ENCODE measurements at regions not wholly inside any gene's neighbourhood (a gene's known extent, or its start where the extent isn't known, plus 50 kb on each side); places are given as distances from the start of the nearest gene placed in this dataset.

GRCh38 chr1:10897321-10897980 is 101.0 kb upstream of the CASZ1 start:
- Histone ChIP-seq H3K9me3 (no peaks in the 10 kb centered on the region), H3K4me3 (no peak overlapping the region), H3K27me3 (peaks cover 0 to 4% of the 10 kb centered on the region in 2 donors), H3K4me1 (no peaks in the 10 kb centered on the region), H3K27ac (no peak overlapping the region), H3K36me3 (no peaks in the 10 kb centered on the region)
- DNase-seq, result no peak
- intact Hi-C loops (cut with DNase I; ENCODE audit: low total_unique reads), result no loop called here
- TF ChIP-seq, protein P1, sequence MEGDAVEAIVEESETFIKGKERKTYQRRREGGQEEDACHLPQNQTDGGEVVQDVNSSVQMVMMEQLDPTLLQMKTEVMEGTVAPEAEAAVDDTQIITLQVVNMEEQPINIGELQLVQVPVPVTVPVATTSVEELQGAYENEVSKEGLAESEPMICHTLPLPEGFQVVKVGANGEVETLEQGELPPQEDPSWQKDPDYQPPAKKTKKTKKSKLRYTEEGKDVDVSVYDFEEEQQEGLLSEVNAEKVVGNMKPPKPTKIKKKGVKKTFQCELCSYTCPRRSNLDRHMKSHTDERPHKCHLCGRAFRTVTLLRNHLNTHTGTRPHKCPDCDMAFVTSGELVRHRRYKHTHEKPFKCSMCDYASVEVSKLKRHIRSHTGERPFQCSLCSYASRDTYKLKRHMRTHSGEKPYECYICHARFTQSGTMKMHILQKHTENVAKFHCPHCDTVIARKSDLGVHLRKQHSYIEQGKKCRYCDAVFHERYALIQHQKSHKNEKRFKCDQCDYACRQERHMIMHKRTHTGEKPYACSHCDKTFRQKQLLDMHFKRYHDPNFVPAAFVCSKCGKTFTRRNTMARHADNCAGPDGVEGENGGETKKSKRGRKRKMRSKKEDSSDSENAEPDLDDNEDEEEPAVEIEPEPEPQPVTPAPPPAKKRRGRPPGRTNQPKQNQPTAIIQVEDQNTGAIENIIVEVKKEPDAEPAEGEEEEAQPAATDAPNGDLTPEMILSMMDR (IDR thresholded peaks at IDR 0.05), result no peak
- TF ChIP-seq POLR2A (IDR thresholded peaks at IDR 0.05), result no peak

DNA sequence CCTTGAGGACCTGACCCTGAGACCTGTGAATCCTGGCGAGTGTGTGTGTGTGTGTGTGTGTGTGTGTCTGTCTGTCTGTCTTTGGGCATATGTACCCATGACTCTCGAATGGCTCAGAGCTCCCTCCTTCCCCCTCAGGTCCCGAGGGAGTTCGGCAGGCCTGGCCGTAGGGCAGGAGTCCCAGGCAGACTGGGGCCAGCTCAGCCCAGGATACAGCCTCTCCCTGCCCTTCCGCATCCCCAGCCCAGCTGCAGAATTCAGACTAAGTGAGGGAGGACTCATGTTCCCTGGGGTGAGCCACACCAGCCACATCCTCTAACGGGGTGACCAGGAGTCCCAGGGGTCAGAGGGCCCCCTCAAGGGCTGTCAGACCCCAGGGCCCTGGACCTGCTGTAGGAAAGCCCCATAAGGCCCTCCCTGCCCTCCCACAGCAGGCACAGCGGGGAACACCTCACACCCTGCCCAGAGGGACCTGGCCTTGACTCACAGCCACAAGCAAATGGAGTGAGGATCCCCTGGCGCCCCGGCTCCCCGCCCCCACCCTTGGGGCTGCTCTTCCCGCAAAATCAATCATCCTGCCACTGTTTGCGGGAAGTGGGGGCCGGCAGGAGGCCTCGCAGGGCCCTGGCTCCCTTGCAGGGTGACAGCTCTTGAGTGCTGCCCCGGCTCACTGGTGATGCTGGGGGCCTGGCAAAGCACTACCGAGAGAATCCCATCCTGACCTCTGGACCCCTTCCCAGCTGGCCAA is 101.7 kb upstream of the CASZ1 start:
- intact Hi-C loops (cut with DNase I; ENCODE audit: low total_unique reads), result no loop called here
- Histone ChIP-seq H3K27ac (no peak overlapping the region), H3K27me3 (peaks cover 0 to 4% of the 10 kb centered on the region in 2 donors), H3K4me1 (no peaks in the 10 kb centered on the region), H3K36me3 (no peaks in the 10 kb centered on the region), H3K9me3 (no peaks in the 10 kb centered on the region), H3K4me3 (no peak overlapping the region)
- DNase-seq, result no peak
- no peak for TF ChIP-seq POLR2A (IDR thresholded peaks at IDR 0.05)
- TF ChIP-seq, protein P1 (IDR thresholded peaks at IDR 0.05), result no peak

- intact Hi-C loops (cut with DNase I; ENCODE audit: low total_unique reads), result no loop called here
- no peaks in the 10 kb centered on the region for H3K36me3 ChIP-seq
- TF ChIP-seq, protein P1 (IDR thresholded peaks at IDR 0.05), result no peak
- TF ChIP-seq POLR2A (IDR thresholded peaks at IDR 0.05), result no peak
- no peak overlapping the region for H3K4me3 ChIP-seq
- H3K9me3 ChIP-seq, result no peaks in the 10 kb centered on the region
- no peak for DNase-seq
- H3K27me3 ChIP-seq, result peaks cover 0 to 4% of the 10 kb centered on the region in 2 donors
- H3K27ac ChIP-seq, result no peak overlapping the region
- no peaks in the 10 kb centered on the region for H3K4me1 ChIP-seq
Observed at GRCh38 chr1:10898921-10899320, 102.5 kb upstream of the CASZ1 start.

- Histone ChIP-seq H3K27me3 (peaks cover 0 to 4% of the 10 kb centered on the region in 2 donors), H3K36me3 (no peaks in the 10 kb centered on the region), H3K9me3 (no peaks in the 10 kb centered on the region), H3K4me3 (no peak overlapping the region), H3K4me1 (no peaks in the 10 kb centered on the region), H3K27ac (no peak overlapping the region)
- intact Hi-C loops (cut with DNase I; ENCODE audit: low total_unique reads), result no loop called here
- DNase-seq, result no peak
- TF ChIP-seq POLR2A (IDR thresholded peaks at IDR 0.05), result no peak
- TF ChIP-seq, protein P1 (IDR thresholded peaks at IDR 0.05), result no peak
Observed at GRCh38 chr1:10899490-10900250, 103.2 kb upstream of the CASZ1 start.

GRCh38 chr1:10900251-10900651 is 103.8 kb upstream of the CASZ1 start:
- TF ChIP-seq POLR2A (IDR thresholded peaks at IDR 0.05), result no peak
- TF ChIP-seq, protein P1 (IDR thresholded peaks at IDR 0.05), result no peak
- intact Hi-C loops (cut with DNase I; ENCODE audit: low total_unique reads), result no loop called here
- no peak for DNase-seq
- Histone ChIP-seq H3K9me3 (no peaks in the 10 kb centered on the region), H3K27ac (no peak overlapping the region), H3K4me3 (no peak overlapping the region), H3K27me3 (peaks cover 0 to under 1% of the 10 kb centered on the region in 2 donors), H3K36me3 (no peaks in the 10 kb centered on the region), H3K4me1 (no peaks in the 10 kb centered on the region)

Data from uterus (tissue), 3 donors.